GM23338 (cell line): ENCODE measurements at regions not wholly inside any gene's neighbourhood (a gene's known extent, or its start where the extent isn't known, plus 50 kb on each side); places are given as distances from the start of the nearest gene placed in this dataset.

Source experiments
- POLR2AphosphoS5 ChIP-seq: IDR thresholded peaks from 2 replicates; pipeline ENCODE4 v1.6.1; 2016; ENCODE audit warnings: antibody characterized with exemption, low read depth
- TF ChIP-seq, protein P1 (sequence below), 2 experiments: fragments of 200-600 bp in 1 of 2; sonication (generic) in 1 of 2; conservative IDR thresholded peaks; 2 replicates each; pipeline versions ENCODE4 v1.5.1 to v1.6.1; 2016 to 2017; ENCODE audit warnings: antibody characterized with exemption in 2 of 2, low read depth in 2 of 2, mild to moderate bottlenecking in 2 of 2, moderate library complexity in 1 of 2

- TF ChIP-seq, protein P1, sequence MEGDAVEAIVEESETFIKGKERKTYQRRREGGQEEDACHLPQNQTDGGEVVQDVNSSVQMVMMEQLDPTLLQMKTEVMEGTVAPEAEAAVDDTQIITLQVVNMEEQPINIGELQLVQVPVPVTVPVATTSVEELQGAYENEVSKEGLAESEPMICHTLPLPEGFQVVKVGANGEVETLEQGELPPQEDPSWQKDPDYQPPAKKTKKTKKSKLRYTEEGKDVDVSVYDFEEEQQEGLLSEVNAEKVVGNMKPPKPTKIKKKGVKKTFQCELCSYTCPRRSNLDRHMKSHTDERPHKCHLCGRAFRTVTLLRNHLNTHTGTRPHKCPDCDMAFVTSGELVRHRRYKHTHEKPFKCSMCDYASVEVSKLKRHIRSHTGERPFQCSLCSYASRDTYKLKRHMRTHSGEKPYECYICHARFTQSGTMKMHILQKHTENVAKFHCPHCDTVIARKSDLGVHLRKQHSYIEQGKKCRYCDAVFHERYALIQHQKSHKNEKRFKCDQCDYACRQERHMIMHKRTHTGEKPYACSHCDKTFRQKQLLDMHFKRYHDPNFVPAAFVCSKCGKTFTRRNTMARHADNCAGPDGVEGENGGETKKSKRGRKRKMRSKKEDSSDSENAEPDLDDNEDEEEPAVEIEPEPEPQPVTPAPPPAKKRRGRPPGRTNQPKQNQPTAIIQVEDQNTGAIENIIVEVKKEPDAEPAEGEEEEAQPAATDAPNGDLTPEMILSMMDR (conservative IDR thresholded peaks at IDR 0.05; ENCODE audit: low read depth in 2 of 2) = no peak
- no peak for TF ChIP-seq POLR2AphosphoS5
These were observed 88.4 kb upstream of the HSPA9 start for GRCh38 chr5:138663561-138663960.
